ENCODE measurements at regions not wholly inside any gene's neighbourhood (a gene's known extent, or its start where the extent isn't known, plus 50 kb on each side); places are given as distances from the start of the nearest gene placed in this dataset.

DNA sequence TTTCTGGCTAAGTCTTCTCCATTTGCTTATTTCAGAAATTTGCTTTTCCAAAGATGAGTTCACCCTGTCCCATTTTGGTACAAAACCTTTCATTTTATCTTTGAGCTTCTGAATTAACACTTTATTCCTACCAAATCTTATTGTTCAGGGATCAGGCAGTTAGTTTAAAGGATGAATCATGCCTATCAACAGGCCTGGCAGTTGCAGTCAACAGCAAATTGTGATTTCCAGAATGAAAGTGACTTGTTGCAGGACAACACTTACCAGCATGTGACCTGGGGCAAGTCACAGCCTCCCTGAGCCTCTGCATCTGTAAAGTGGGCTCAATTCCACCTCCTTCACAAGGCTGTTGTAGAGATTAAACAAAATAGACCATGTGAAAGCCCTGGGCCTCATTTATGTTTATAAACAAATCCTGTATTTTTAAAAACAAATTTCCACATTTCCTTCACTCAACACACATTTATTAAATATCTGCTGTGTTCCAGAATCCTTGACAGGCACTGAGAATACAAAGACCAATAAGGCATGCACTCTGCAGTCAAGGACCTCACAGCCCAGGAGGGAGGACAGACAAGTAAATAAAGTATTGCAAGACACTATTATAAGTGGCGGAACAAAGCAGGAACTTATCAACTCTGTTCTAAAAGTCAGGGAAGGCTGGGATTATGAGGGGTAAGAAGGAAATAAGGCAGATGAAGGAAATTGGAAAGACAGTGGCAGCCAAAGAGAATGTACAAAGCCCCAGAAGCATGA, 359.1 kb upstream of the IL12A start:
- DNase-seq: no peak

DNA sequence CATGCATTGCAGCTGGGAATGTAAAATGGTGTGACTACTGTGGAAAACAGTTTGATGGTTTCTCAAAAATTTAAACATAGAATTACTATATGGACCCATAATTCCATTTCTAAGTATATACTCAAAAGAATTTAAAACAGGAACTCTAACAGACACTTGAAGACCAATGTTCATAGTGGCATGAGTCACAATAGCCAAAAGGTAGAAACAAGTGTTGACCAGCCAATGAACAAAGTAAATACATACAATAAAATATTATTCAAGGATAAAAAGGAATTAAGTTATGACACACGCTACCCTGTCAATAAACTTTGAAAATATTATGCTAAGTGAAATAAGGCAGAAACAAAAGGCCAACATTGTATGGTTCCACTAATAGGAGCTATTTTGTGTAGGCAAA, 357.4 kb upstream of the IL12A start:
- no peak for DNase-seq

DNA sequence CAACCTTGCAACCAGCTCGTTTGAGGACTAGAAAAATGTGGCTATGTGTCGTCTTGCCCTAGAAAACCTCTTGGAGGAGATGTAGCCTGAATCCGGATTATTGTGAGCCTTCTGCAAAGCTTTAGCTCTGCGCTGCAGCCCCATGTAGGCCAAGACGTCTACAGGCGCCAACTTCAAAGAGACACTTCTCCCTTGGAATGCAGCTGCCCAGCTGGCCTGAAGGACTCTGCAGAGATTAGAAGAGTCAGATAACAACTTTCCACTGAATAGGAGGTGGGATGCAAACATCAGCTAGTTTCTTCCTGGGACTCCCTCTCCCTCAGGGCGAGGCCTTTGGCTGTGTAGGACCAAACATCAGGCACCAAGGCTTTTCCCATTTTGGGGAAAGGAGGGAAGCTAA, 356.5 kb upstream of the IL12A start:
- no peak for DNase-seq

GRCh38 chr3:159632851-159633250, 355.8 kb upstream of the IL12A start:
- DNase-seq: no peak

GRCh38 chr3:159634483-159634882, 354.2 kb upstream of the IL12A start:
- no peak for DNase-seq

DNA sequence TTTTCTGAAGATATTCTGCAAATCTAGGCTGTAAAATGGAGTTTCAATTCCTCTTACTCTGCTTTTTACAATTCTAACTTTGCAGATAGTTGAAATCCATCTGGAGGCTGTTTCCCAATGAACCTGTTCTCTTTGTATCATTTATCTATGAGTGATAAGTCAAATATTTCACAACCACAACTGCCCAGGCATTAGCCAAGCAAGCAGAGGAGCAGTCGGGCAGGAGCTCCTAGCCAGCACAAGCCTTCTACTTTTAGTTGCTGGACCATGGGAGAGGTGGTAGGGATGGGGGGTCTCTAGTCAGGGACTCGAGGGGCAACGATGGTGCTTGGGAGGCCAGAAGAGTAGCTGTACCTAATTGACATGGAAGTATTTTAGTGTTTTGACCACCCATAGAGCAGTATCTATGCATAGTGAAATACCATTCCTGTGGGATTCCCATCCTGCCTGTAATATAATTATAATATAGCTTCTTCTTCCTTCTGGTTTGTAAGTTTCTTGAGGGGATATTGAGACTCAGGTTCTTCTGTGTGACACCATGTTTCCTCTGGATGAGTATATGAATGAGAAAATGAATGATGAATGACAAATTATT, 353.5 kb upstream of the IL12A start:
- no peak for DNase-seq

DNA sequence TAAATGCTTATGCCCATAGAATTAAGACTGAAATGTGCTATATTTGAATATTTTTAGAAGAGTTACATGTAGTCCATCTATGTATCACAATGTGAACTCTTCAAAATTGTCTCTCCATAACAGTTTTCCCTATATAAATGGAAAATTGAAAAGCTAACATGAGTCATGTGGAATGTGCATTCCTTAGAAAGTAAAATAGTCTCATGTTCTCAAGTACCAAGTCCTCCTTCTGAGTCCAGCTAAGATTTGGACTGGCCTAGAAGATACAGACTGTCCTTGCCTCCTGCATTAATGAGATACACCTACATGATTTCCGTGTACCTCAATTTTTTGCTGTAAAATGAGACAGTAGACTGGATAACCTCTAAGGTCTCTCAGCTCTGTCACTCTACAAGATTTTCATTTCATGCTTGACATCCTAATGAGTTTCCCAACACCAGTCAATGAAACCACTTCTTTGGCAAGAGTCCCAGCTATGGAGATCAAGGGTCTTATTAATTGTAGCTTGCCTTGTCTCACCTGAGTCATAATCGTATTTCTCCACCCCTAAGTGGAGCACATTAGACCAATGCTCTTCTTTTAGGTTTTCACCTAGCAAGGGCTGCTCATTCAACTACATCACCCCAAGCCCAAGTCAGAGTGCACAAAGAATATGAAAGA, 350.6 kb upstream of the IL12A start:
- DNase-seq: no peak

- no peak for DNase-seq
These were observed 348.4 kb upstream of the IL12A start for GRCh38 chr3:159640225-159640624.

GRCh38 chr3:159643406-159643805, 345.2 kb upstream of the IL12A start:
- no peak for DNase-seq

- no peak for DNase-seq
These were observed 342.8 kb upstream of the IL12A start for GRCh38 chr3:159645874-159646273.

GRCh38 chr3:159649951-159650350, 338.7 kb upstream of the IL12A start:
- no peak for DNase-seq

DNA sequence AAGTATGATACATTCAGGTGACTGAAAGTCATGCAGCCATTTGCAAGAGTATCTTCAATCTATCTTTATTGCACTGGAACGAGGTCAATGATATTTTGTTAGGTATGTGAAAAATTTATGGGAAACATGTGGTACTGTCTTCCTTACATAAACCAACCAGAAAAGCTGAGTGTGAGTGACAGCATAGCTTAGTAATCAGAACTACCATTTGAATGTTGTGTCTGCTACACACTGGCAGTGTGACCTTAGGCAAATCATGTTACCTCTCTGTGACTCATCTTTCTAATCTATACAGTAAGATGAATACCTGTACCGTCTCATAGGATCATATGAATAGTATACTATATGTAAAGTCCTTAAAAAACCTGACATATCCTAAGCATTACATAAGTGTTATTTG, 337.9 kb upstream of the IL12A start:
- DNase-seq: no peak

- DNase-seq: no peak
These were observed 336.2 kb upstream of the IL12A start for GRCh38 chr3:159652452-159652851.

GRCh38 chr3:159654183-159655134, 334.2 kb upstream of the IL12A start:
- DNase-seq: no peak

DNA sequence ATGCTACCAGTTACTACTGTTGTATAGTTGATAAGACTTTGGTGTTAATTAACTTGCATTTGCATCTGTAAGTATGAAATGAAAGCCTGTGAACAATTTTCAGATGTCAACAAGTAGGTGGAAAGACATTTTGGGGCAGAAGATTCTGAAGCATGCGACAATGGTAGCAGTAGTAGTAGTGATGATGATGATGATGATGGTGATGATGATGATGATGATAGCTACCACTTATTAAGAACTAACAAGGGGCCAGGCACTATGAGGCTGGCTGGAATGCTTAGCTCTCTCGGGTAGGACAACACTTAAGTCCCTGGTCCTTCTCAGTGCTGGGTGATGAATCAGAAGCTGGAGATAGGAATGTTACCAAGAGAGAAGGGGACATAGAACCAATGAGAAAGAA, 333.4 kb upstream of the IL12A start:
- no peak for DNase-seq

GRCh38 chr3:159657176-159657575, 331.5 kb upstream of the IL12A start:
- DNase-seq: no peak

GRCh38 chr3:159657629-159658028, 331.0 kb upstream of the IL12A start:
- DNase-seq: no peak

DNA sequence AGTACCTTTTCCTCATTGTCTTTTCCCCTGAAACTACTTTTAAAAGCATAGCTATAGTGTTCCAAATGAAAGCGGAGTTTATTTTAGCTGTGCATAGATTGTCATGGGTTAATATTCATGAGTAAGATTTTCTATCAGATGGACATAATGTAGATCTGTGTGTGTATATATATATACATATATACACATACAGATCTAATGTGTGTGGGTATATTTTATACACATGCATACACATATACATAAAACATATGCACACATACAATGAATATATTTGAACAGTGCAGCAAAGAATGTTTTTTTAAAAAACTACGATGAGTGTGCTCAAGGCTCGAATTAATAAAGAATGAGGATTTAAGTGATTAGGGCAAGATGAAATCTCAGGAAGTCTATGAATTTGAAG, 328.3 kb upstream of the IL12A start:
- DNase-seq: no peak

DNA sequence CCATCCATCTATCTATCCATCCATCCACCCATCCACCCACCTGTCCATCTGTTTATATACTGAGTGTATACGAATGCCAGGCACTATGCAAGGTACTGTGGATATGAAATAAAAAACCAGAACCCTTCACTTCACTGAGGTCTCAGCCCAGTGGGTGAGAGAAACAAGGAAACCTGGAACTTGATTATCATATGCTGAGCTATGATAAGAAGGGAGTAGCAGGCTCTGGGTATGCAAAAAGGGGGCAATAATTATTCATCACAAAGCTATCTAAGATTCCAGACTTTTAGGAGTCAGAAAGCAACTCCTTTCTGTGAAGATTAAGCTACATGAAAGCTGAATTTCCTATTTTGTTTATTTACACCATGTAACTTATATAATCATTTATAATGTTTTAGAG, 327.7 kb upstream of the IL12A start:
- no peak for DNase-seq

DNA sequence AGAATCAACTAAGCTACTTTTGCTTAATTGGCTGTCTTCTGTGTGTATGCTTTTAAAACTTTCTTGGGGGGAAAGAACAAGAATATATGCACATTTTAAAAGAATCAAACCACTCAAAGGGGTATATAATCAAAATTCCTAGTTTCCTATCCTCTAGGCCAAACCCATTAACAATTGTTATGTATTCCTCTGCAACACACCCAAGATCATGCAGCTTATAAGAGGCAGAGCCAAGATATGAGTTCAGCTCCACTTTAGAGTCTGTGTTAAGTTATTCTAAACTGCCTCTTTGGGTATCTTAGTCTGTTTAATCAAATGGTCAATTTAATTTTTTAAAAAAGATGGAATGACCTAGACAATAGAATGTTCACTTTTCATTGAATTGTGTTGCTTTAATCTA, 326.1 kb upstream of the IL12A start:
- no peak for DNase-seq

DNA sequence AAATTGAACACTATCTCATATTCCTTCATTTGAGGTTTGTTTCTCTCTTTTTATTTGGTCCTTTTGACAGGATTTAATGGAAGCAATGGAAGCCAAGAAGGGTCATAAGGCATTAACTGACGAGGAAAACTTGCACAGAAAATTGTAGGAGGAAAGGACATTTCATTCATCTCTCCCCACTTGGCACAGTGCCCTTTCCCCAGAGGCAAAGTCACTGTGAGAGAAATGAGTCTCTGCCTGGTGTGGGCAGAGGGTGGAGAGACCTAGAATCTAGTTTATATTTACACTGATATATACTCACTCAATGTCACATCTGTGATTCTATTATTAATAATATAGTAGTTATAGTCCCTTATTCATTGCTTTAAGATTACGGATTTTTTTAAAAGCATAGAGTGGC, 324.6 kb upstream of the IL12A start:
- DNase-seq: no peak

- DNase-seq: no peak
These were observed 324.0 kb upstream of the IL12A start for GRCh38 chr3:159664653-159665052.

DNA sequence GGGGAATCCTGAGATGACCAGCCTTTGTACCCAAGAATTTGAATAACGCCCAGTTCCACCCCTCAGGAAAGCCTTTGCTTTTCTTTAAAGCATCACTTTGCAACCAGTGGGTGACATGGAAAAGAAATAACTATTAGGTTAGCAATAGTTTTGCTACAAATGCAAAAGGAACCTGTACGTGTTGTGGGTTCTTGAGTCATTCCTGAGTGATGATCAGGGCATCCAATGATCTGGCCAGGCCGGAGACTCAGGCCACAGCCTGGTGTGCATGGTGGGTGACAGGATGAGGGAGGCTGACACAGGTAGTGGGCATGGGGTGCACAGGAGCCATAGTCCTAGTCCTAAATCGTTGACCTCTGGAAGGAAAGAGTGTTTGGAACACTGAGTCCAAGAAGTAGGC, 321.4 kb upstream of the IL12A start:
- no peak for DNase-seq

Measured in SHP77 (cell line).